Nephron (organoid): ENCODE measurements at regions not wholly inside any gene's neighbourhood (a gene's known extent, or its start where the extent isn't known, plus 50 kb on each side); places are given as distances from the start of the nearest gene placed in this dataset.
"Not testable (repeated sequence)": the region's sequence is repeated elsewhere in the genome, so short reads cannot be mapped to it uniquely, and the experiment has no call there.

Source experiments
- H3K27ac Mint-ChIP-seq, 3 experiments: 2 replicates each; pipeline ENCODE4 v1.8.0; 2020; ENCODE audit warnings: mixed read lengths in 3 of 3, mild to moderate bottlenecking in 2 of 3, moderate library complexity in 1 of 3
- H3K27me3 Mint-ChIP-seq: 2 replicates; pipeline ENCODE4 v1.8.0; 2021; ENCODE audit warnings: low read depth, mild to moderate bottlenecking, moderate library complexity, mixed read lengths
- H3K36me3 Mint-ChIP-seq: 2 replicates; pipeline ENCODE4 v1.8.0; 2020; ENCODE audit warnings: low read depth, mixed read lengths
- H3K4me1 Mint-ChIP-seq: 2 replicates; pipeline ENCODE4 v1.8.0; 2020; ENCODE audit warnings: mixed read lengths
- H3K4me3 Mint-ChIP-seq, 3 experiments: 2 replicates each; pipeline ENCODE4 v1.8.0; 2020; ENCODE audit warnings: mild to moderate bottlenecking in 3 of 3, mixed read lengths in 3 of 3, moderate library complexity in 2 of 3
- H3K9me3 Mint-ChIP-seq: 2 replicates; pipeline ENCODE4 v1.8.0; 2020; ENCODE audit warnings: mixed read lengths
- CTCF ChIP-seq, 3 experiments: fragments of 200-600 bp; sonication (generic); IDR thresholded peaks; one replicate each; pipeline ENCODE4 v1.5.0; 2021; ENCODE audit warnings: antibody characterized with exemption in 3 of 3; ENCODE audit not compliant: unreplicated experiment in 3 of 3

- Mint-ChIP-seq H3K4me1 (no peaks in the 10 kb centered on the region), H3K4me3 (no peak overlapping the region), H3K36me3 (no peaks in the 10 kb centered on the region), H3K27ac (no peak overlapping the region), H3K9me3 (no peaks in the 10 kb centered on the region), H3K27me3 (no peaks in the 10 kb centered on the region)
- no peak for TF ChIP-seq CTCF (IDR thresholded peaks at IDR 0.05; ENCODE audit: unreplicated experiment in 3 of 3)
Measured at GRCh38 chr13:88031980-88032559, 360.9 kb downstream of the SLITRK5 start.

- H3K36me3 Mint-ChIP-seq, H3K4me1 Mint-ChIP-seq, H3K4me3 Mint-ChIP-seq: not testable (repeated sequence)
Measured at GRCh38 chr13:88036205-88036604, 365.0 kb downstream of the SLITRK5 start.

DNA sequence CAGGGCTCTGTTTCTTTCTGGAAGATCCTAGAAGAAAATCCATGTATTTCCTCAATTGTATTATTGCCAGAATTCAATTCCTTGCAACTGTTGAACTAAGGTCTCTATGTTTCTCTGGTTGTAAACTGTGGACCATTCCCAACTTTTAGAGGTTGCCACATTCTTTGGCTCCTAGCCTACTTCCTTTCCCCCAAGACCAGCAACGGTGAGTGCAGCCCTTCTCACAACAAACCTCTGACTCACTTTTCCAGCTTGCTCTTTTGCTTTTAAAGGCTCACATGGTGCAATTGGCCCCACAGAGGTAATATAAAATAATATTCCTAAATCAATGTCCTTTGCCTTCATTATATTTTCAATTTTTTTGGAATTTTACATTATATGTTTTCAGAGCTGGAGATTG is 371.3 kb downstream of the SLITRK5 start:
- H3K36me3 Mint-ChIP-seq = no peaks in the 10 kb centered on the region
- TF ChIP-seq CTCF (IDR thresholded peaks at IDR 0.05; ENCODE audit: unreplicated experiment in 3 of 3) = no peak
- H3K4me3 Mint-ChIP-seq = no peak overlapping the region
- H3K27ac Mint-ChIP-seq = no peak overlapping the region
- no peaks in the 10 kb centered on the region for H3K27me3 Mint-ChIP-seq
- no peaks in the 10 kb centered on the region for H3K4me1 Mint-ChIP-seq
- H3K9me3 Mint-ChIP-seq = no peaks in the 10 kb centered on the region

More at GRCh38 chr13:88036205-88036604, 365.0 kb downstream of the SLITRK5 start:
- not testable (repeated sequence) for H3K27me3 Mint-ChIP-seq, H3K27ac Mint-ChIP-seq, H3K9me3 Mint-ChIP-seq

DNA sequence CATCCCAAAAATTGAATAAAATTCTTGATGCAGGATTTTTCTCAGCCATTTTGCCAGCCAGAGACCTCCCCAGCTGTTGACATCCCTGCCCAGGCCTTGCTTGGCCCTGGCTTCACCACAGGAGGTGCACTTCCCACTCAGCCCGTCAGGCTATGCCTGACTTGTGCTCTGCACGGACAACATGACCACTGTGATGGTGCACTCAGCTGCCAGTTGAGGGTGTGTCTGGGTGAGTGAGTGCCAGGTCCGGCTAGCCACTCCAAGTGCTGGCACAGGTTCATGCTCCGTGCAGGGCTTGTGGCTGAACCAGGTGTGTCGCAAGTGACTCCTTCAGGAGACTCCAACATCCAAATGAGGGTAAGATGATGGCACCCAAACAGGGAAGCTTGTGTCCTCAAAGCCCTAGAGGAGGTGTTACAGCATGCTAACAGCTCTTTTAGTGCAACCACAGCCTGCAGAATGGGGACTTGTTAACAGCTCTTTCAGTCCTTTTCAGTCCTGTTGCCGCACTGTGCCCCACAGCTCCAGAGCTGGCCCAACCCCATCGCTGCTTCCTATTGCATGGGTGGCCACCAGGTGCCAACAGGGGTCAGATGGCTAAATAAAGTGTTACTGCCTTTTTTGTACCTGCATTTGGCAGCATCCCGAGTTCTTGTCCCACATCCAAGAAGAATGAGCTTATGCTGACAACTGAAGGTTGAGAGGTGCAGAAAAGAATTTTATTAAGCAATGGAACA is 380.7 kb downstream of the SLITRK5 start:
- Mint-ChIP-seq H3K36me3 (no peaks in the 10 kb centered on the region), H3K4me1 (no peaks in the 10 kb centered on the region), H3K9me3 (peaks cover 4% of the 10 kb centered on the region), H3K27me3 (no peaks in the 10 kb centered on the region), H3K27ac (no peak overlapping the region), H3K4me3 (no peak overlapping the region)
- no peak for TF ChIP-seq CTCF (IDR thresholded peaks at IDR 0.05; ENCODE audit: unreplicated experiment in 3 of 3)

DNA sequence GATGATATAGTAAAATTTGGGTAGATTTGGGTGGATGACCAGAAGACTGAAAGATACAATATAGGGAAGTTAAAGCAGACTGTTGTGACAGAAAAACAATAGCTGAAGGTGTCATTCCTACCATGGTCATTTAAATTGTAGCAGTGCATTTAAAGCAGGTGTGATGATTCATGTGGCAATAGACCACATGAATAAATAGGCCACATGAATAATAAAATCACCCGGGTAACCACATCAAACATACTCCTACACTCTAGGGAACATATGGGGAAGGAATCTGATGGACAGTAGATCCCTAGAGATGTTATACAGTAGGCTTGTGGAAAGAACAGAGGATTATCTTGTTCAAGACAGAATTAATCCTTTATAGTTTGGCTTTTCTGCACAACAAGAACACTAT is 392.6 kb downstream of the SLITRK5 start:
- Mint-ChIP-seq H3K9me3 (peaks cover 3% of the 10 kb centered on the region), H3K4me3 (no peak overlapping the region)
- no peak for TF ChIP-seq CTCF (IDR thresholded peaks at IDR 0.05; ENCODE audit: unreplicated experiment in 3 of 3)

GRCh38 chr13:88066847-88067246 is 395.7 kb downstream of the SLITRK5 start:
- Mint-ChIP-seq H3K27ac (no peak overlapping the region), H3K27me3 (no peaks in the 10 kb centered on the region), H3K4me1 (no peaks in the 10 kb centered on the region), H3K36me3 (no peaks in the 10 kb centered on the region), H3K9me3 (peaks cover 3% of the 10 kb centered on the region), H3K4me3 (no peak overlapping the region)
- no peak for TF ChIP-seq CTCF (IDR thresholded peaks at IDR 0.05; ENCODE audit: unreplicated experiment in 3 of 3)

More for the DNA sequence above, 392.6 kb downstream of the SLITRK5 start:
- Mint-ChIP-seq H3K4me1 (no peaks in the 10 kb centered on the region), H3K27ac (no peak overlapping the region), H3K36me3 (no peaks in the 10 kb centered on the region), H3K27me3 (no peaks in the 10 kb centered on the region)
